ENCODE measurements at regions not wholly inside any gene's neighbourhood (a gene's known extent, or its start where the extent isn't known, plus 50 kb on each side); places are given as distances from the start of the nearest gene placed in this dataset.
"Not testable (repeated sequence)": the region's sequence is repeated elsewhere in the genome, so short reads cannot be mapped to it uniquely, and the experiment has no call there.

DNA sequence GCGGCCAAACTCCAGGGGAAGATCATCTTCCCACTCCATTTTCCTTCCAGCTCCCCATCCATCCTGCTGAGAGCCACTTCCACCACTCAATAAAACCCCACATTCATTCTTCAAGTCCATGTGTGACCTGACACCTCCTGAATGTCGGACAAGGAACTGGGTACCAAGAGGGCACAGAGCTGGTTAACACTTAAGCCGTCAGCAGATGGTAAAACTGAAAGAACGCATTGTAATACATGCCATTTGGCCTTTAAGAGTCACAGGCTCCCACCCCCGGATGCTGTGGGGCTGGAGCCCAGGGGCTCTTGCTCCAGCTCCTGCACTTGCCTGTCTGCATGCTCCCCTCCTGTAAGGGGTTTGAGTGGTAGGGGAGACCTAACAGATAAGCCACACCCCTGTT lies 753.9 kb downstream of the COL12A1 start:
- no peak for DNase-seq (ENCODE audit: low read depth)
- no peak overlapping the region for H3K4me3 ChIP-seq (ENCODE audit: control insufficient read depth, low read depth, low read length)
- TF ChIP-seq, protein P1, sequence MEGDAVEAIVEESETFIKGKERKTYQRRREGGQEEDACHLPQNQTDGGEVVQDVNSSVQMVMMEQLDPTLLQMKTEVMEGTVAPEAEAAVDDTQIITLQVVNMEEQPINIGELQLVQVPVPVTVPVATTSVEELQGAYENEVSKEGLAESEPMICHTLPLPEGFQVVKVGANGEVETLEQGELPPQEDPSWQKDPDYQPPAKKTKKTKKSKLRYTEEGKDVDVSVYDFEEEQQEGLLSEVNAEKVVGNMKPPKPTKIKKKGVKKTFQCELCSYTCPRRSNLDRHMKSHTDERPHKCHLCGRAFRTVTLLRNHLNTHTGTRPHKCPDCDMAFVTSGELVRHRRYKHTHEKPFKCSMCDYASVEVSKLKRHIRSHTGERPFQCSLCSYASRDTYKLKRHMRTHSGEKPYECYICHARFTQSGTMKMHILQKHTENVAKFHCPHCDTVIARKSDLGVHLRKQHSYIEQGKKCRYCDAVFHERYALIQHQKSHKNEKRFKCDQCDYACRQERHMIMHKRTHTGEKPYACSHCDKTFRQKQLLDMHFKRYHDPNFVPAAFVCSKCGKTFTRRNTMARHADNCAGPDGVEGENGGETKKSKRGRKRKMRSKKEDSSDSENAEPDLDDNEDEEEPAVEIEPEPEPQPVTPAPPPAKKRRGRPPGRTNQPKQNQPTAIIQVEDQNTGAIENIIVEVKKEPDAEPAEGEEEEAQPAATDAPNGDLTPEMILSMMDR (conservative IDR thresholded peaks at IDR 0.05; ENCODE audit: control insufficient read depth, insufficient read depth, low read depth, low read length) = no peak

DNA sequence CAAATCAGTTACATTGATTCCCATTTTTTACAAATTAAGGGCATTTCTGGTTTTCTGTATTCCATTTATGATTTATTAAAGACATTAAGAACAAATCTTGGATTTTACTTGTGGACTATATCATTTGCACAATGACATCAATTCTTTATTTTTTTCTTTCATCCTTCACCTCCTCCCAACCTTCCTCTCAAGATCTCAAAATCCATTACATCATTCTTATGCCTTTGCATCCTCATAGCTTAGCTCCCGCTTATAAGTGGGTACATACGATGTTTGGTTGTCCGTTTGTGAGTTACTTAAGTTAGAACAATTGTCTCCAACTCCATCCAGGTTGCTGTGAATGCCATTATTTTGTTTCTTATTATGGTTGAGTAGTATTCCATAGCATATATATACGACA lies 752.8 kb downstream of the CD109 start:
- TF ChIP-seq, protein P1 (conservative IDR thresholded peaks at IDR 0.05; ENCODE audit: control insufficient read depth, insufficient read depth, low read depth, low read length) = no peak
- DNase-seq (ENCODE audit: low read depth) = no peak
- no peak overlapping the region for H3K4me3 ChIP-seq (ENCODE audit: control insufficient read depth, low read depth, low read length)

DNA sequence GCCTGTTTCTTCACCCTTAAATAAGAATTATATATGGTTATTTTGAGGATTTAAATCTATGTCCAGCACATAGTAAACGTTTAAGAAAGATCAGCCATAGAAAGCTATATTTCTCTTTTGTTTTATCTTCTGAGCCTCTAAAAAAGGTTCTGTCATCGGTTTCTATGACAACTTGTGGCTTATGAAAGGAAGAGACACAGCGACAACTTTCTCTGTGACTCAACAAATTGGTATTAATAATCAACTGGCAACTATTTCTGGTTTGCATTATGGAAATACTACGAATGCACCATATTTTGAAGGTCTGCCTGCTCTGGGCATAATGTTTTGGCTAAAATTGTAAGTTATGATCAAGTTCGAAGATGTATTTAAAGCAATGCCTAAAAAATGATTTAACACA lies 751.0 kb downstream of the CD109 start:
- no peak overlapping the region for H3K4me3 ChIP-seq (ENCODE audit: control insufficient read depth, low read depth, low read length)
- peak; percentile 12 for DNase-seq (ENCODE audit: low read depth)
- TF ChIP-seq, protein P1 (conservative IDR thresholded peaks at IDR 0.05; ENCODE audit: control insufficient read depth, insufficient read depth, low read depth, low read length) = no peak

DNA sequence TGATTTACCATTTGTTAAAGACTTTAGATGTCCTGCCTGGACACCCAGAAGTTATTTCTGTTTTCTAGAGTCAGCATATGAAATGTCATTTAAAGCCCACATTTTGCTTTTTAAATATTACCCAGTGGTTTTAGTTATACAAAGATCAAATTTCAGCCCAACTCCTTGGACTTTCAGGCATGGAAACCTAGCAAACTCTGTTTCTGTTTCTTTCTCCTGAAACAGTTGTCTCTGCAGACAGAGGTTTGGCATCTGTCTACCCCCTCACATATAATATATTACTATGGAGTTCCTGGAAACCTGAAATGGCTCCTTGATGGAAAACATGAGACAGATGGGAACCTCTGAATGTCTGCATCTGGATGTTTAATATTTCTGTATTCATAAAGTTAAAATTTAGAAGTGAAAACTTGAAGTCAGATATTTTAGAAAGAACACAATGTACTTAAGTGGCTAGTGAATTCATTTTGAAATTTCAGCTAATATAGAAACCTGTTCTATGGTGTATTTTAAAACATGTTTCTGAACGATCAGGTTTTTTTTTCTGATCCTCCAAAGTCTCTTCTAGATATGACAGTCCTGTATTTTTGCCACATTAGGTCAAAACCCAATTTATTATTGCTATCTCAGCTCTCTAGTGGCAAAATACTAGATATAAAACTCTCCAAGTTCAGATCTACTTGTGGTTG lies 743.3 kb downstream of the CD109 start:
- TF ChIP-seq, protein P1 (conservative IDR thresholded peaks at IDR 0.05; ENCODE audit: control insufficient read depth, insufficient read depth, low read depth, low read length) = no peak
- no peak for DNase-seq (ENCODE audit: low read depth)
- H3K4me3 ChIP-seq (ENCODE audit: control insufficient read depth, low read depth, low read length) = no peak overlapping the region

DNA sequence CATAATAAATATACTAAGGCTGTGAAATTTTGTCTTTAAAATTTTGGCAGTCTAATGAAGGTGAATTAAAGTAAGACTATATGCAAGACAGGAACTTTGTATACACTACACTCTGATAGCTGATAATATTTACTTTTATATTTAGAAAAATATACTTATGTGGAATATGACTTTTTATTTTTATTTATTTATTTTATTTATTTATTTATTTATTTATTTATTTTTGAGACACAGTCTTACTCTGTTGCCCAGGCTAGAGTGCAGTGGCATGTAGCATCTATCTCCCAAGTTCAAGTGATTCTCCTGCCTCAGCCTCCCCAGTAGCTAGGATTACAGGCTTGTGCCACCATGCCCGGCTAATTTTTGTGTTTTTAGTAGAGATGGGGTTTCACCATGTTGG lies 742.4 kb downstream of the CD109 start:
- H3K4me3 ChIP-seq (ENCODE audit: control insufficient read depth, low read depth, low read length); DNase-seq (ENCODE audit: low read depth): not testable (repeated sequence)

DNA sequence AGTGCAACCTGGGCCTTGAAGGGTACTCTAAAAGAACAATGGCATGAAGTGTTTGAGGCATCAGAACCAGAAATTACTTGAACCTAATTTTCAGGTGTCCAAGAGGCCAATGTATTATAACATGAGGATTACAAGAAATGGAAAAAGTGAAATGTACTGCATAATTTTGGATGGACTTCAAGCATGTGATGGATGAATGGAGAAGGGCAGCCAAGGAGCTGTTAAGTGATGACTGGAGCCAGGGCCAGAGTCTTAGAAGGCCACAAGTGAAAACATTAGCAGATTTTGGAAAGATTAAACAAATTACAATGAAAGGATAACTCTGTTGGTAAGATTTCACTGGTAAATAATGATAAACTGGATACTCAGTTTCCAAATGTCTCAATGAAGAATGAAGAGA lies 738.2 kb downstream of the CD109 start:
- TF ChIP-seq, protein P1 (conservative IDR thresholded peaks at IDR 0.05; ENCODE audit: control insufficient read depth, insufficient read depth, low read depth, low read length) = no peak
- no peak for DNase-seq (ENCODE audit: low read depth)

DNA sequence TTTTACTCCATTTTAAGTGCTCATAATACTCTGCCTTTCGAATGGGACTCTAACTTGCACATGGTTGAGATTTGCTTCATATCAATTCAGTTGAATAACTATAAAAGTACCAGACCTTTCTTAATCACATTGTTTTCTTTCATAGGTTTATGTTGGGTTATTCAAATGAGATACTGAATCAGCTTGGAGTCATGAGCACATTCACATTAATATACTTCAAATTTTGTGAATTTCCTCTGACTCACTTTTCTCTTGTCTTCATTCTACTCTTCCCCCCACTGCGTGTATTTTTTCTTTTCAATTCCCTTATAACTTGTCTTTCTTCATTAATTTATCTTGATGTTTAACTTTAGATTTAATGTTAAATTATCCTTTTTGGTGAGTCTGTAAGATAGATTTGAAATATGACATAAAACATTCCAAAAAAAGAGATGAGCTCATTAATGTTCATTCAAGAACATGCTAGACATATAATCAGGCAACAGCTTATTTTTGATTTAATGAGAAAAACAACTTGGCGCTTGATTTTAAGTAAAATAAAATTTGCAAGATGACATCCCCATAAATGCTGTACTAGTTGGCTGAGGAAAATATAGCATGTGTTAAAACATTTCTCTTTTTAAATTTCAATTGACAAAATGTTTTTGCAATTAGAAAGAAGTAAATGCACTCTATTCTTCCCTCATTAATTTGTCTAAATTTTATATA lies 736.0 kb downstream of the CD109 start:
- no peak overlapping the region for H3K4me3 ChIP-seq (ENCODE audit: control insufficient read depth, low read depth, low read length)
- TF ChIP-seq, protein P1 (conservative IDR thresholded peaks at IDR 0.05; ENCODE audit: control insufficient read depth, insufficient read depth, low read depth, low read length) = no peak
- DNase-seq (ENCODE audit: low read depth) = peak; percentile 57

More for the DNA sequence above, 738.2 kb downstream of the CD109 start:
- H3K4me3 ChIP-seq (ENCODE audit: control insufficient read depth, low read depth, low read length) = no peak overlapping the region

Data from fibroblast of mammary gland (primary cell).